ENCODE measurements at regions not wholly inside any gene's neighbourhood (a gene's known extent, or its start where the extent isn't known, plus 50 kb on each side); places are given as distances from the start of the nearest gene placed in this dataset.

DNA sequence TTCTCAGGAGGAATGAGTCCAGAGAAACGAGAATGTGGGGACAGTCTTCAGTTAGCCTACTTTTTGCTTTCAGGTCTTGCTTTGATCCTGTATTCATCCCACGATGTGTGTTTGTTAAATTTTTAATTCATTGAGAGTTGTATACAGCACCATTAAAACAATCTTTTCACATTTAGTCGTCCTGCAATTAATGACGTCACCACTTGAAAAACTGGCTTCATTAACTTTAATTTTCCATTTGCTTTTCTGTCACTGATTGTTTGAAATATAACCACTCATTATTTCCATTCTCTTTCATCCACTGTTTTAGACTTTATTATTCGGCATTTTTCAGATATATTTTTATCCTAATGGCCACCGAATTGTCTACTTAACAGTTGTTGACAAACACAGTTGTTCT lies 146.9 kb downstream of the TFEC start:
- DNase-seq, result no peak

DNA sequence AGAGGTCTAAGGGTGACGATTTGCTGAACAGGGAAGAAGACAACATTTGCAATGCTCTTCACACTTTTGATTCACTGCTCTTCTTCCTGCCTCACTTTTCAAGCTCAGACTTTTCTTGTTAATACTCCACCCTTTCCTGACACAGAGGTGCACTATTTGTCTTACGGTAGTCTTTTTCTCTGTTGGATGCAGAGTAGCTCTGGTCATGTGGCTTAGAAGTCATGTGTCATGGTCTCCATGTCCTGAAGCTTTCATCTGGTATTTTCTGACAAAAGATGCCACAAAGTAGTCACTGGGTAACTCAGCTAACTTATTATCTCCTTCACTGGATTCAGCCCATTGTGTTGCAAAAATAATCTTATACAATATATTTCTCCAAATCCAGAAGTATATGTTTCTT lies 149.1 kb downstream of the TFEC start:
- DNase-seq, result no peak

DNA sequence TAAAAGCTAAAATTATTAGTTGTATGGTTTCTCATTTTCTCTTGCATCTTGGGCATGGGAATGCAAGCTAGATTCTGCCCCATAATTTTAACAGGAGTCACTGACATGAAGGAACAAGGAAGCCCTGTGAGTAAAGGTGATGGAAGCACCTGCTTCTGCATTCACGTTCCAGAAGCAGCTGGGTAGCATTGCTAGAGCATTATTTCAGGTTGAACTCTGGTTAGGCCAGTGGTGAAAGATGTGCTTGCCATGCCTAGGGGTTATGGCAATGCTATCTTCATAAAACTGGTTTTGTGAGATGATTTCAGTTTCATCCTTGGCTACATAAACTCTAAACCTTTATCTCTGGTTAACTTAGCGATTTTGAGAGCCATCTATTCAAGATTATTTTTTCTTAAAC lies 151.4 kb downstream of the TFEC start:
- no peak for DNase-seq

DNA sequence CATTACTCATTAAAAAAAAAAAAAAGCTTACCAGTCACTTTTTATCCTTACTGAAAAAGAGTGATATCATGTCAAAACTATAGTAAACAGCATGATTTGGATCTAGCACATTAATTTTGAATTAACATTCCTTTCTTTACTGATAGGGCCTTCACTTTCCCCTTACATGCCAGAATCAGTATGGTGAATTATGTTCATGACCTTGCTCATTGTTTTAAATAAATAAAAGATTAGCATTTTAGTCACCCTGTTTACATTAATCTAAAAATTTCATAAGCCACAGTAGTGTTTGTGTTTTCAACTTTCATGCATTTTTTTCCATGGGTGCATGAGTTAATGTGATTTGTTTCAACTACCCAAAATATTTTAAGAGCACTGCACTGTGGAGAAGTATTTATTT lies 160.8 kb downstream of the TFEC start:
- DNase-seq, result no peak

DNA sequence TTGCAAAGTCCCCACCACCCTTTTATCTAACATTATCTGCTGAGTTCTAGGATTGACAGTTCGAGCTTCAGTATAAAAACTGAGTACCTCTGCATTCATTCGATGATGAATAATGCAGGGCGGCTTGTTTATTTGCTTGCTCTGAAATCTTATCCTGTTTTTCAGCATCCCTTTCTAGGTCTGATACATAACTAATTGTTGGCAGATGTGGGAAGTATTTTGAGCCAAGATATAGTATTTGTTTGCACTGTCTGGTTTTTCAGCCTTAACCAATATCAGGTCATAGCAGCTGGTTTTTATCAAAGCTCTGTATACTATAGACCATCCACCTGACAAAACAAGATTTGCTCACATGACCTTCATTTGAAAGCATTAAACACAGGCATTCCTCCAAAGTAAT lies 161.4 kb downstream of the TFEC start:
- DNase-seq, result no peak

DNA sequence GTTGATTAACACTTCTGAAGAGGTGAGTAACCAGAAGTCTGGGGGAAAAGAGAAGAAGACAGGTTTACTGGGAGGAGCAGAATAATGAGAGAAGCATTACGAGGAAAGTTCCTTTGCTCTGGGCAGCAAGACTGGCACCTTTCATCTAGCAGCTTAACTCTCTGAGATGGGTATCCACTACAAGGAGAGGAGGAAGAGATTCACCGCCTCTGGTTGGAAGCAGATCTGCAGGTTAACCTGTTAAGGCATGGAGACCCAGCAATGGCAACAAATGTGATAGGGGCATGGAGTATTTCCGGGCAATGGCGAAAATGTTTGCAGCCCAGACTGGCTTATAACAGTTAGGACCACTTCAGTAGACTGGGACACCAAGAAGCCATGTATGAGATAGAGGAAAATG lies 162.2 kb downstream of the TFEC start:
- DNase-seq, result no peak

DNA sequence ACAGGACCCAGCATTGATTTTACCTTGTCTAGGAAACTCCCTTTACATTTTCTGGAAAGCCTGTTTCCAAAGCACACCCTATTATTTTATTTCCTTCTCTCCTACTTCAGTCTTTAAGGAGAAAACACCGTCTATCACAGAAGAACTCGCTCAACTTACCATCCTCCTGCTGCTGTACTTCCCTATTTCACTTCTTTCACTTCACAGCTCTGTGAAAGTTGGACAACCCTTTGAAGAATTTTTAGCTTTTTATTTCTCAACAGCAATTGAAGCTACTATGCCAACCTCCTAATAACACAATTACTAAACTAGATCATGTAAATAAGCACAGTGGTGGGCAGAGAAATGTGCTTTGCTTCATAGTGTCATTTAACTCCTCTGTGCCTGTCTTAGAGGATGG lies 166.5 kb downstream of the TFEC start:
- no peak for DNase-seq

DNA sequence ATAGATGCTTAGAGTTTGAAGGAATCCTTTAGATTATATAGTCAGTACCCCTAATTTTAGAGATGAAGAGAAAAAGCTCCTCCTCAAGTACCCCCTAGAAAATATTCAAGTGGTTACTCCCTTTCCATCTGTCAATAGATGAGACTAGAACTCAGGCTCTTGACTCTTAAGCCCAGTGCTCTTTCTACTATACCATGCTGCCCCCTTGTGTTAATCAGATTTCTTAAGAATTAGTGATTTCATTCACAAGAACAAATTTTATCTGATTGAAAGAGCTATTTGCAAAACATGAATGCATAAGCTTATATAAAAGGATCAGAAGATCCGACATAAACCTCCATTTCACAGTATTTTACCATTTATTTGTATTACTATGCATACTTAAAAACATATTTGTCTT lies 179.3 kb downstream of the TFEC start:
- DNase-seq, result no peak

DNA sequence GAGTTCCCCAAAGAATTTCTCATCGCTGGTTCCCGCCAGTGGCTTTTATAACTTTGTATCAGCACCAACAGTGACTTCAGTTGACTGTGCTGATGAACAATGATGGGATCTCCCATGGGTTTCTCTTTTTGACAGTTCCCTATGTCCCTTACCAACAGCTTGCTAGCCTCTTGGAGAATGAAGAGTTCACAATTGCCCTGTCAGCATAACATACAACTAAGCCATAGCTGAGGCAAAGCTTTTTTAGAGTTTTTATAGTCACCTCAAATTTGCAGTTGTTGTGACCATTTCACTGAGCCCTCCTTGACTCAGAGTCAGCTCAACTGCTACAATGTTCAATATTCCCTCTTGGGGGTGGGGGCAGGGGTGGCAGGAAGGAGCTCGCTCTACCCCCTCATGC lies 179.8 kb downstream of the TFEC start:
- no peak for DNase-seq

DNA sequence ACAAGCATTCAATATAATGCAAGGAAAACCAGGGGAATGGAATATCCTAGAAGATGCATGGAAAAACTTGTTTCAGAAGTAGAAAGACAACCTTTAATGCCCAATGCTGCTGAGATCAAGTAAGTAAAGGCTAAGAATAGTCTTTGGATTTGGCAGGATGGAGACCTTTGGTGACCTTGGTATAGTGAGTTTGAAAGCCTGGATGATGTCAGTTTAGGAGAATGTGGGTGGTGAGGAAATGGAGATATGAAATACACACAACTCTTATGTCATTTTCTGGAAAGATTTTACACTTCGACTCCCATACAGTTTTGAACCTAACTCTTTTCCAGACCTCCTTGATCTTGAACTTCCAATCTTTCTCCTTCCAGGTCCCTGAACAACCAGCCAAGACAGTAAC lies 185.7 kb downstream of the TFEC start:
- DNase-seq, result no peak

DNA sequence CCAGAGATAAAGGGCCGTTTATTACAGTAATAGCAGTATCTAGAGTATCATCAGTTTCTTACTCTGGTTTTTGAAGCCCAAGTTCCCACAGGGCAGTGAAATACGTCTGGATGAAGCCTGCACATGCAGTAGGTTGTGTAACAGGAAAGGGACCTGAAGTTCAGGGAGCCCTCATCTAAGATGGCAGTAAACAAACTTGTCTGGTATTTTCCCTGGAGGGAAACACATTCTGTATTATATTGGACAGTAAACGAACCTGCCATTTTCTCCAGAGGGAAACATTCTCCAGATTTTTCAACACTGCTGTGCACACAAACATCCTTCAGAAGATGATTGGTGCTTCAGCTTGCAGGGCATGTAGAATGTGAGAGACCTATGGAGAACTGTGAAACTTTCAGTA lies 189.9 kb downstream of the TFEC start:
- no peak for DNase-seq

DNA sequence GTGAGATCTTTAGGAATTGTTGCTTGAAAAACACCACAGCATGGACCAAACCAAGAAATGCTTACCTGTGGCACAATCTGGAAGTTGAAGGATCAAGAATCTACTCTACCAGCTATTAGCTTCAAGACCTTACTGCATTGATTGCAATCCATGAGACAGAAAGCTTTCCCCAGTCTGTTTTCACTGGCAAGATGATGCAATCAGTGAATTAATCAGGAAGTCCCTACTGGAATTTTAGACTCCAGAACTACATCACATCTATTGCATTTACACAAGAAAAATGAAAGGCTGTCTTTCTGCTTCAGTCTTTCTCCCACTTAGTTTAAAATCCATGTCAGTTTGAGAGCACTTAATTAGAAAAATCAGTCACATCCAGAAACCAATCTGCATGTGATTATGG lies 191.7 kb downstream of the TFEC start:
- no peak for DNase-seq

DNA sequence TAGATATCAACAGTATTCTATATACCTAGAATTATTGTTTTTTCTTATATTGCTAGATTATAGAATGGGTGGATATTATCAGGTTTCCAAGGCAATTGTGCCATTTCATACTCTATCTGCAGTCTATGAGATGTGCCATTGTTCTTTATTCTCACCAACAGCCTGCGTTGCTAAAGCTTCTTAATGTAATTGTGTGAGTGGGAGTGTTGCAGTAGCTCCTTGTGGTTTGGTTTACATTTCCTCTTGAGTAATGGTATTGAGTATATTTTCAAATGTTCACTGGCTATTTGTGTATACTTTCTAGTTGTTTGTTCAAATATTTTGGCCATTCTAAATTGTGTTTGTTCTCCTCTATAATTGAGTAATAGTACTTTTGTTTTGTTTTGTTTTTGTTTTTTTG lies 199.2 kb downstream of the TFEC start:
- no peak for DNase-seq

DNA sequence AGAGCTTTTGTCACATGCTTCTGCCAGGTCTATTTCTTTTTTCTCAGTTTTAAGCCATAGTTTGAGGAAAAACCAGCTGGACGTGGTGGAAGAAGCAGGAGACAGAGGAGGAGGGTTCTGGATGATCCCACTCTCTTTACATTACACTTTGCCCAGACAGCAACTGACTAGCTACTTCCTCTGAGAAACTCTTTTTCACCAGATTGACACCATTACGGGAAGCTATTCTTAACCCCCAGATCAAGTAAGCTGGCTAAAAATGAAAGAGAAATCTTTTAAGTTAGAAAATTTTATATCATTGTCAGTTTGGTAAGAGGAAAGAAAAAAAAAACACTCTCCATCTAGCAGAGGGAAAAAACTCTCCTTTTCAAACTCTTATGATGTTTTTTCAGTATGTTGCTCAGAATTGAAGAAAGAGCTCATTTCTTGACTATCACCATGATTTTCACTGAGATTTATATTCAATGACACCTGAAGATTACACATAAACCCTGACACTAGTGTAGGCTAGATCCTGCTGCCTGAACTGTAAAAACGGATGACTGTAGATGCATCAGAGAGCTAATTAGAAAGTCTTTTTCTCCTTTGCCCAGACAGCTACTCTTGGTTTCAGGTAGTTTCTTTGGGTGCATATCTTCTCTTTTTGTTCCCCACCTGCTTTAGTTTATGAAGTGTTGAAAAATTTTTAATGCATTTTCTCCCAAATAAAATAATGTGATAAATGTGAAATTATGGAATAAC lies 203.1 kb downstream of the TFEC start:
- no peak for DNase-seq

DNA sequence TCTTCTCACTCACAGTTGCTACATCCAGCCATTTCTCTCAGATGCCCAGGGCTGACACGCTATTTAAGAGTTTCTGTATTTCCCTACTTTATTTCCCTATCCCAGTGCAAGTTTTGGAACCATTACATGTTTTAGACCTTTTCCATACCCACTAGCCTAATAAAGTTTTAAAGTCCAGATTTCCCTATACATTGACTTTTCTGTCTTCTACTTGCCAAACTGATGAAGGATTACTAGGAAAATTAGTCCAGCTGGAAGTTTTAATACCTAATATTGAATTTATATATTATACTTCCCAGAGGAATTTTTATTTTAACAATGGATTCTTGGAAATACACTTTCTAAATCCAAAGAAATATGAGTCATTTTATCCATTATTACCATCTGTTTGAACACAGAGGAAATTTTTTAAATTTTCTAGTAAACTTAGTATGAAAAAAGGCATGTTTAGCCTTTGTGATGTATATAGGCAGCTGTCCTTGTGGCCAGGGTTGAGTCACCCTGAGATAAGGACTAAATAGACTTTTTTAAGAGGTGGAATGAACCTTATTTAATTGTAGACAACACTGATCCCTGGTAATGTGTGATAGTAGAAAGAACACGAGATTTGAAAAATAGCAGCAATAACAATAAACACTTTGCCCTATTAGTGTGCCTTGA lies 205.0 kb downstream of the TFEC start:
- no peak for DNase-seq

DNA sequence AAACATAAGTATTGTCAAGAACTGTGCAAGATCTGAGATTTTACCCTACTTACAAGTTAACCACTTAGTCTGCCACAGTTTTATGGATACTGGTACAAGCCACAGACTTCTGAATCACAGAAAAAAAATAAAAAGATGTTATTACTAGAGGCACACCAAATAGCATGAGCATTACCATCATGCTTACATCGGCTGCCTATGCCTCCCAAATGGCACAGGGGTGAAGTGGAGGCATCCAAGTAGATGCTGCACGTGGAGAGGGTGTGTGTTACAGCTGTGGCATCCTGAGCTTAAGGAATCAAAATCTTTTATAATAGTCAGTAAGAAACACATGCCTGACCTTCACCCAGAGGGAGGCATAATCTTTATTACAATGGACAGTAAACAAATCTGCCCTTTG lies 207.8 kb downstream of the TFEC start:
- no peak for DNase-seq

DNA sequence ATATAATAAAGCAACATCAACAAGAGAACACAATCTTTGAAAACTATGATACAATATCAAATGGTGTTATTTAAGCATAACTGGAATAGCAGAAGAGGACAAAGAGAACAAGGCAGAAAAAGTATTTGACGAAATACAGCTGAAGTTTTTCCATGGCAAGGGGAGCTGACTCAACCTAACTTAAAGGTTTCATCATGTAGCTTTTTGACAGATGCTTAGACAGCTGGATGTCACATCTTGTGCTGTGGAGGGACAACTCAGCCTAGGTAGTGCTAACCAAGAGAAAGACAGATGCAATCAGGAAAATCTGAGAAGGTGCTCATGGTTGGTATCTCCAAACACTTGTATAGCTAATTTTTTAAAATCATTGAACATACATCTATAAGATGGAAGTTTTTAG lies 208.2 kb downstream of the TFEC start:
- no peak for DNase-seq

DNA sequence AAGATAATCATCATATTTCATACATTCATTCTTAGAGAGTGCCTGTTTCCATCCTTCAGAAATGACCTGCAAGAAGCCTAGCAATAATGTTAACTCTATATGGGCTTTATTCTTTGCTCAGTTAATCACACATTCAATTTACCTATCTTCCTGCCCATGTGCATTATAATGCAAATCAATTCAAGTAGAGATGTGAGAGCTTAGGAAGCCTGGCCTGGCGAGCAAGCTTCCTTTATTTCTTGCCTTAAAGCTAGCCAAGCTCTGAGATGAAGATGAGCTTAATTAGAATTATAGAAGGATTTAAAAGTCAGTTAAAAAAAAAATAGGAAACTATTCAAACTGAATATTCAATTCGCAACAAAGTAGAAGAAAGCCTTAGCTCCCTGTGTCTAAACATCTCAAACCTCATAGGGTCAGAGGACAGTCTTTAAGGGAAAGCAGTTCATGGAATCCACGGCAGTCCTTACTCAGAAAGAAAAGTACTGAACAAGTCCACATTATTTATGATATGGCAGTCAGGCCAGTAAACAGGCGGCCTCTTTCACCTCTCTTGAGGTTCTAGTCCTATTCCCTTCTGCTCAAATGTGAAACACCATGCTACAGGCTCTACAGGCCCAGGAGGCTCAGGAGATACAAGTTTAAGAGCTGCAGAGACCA lies 214.1 kb downstream of the TFEC start:
- no peak for DNase-seq

DNA sequence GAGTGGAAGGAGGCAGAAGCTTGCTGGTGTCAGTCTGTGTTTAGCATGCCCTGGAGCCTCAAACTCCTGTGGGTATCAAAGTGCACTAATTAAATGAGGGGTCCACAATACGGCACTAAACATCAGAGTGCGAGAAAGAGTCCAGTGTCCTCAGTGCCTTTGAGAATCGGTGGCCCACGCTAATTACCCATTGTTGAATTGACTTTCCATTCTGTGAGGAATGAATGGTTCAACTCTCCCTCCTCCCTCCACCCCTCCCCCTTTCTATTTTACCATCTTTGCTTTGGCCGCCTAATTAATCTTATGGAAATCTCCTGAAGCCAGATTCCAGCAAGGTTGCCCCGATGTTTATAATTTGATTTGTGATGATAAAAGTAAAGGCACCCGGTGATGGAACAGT lies 217.8 kb downstream of the TFEC start:
- no peak for DNase-seq

DNA sequence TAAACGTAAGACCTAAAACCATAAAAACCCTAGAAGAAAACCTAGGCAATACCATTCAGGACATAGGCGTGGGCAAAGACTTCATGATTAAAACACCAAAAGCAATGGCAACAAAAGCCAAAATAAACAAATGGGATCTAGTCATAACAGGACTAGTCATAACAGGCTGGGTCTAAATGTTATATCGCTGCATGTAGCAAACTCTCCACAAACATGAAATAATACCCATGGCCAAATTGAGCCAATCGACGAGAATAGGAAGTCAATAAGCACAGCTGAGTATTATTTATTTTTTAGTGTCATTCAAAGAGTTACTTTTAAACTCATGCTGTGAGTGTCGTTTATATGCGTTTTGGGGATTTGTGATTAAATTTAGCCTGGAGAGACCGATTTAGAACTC lies 225.1 kb downstream of the TFEC start:
- no peak for DNase-seq

DNA sequence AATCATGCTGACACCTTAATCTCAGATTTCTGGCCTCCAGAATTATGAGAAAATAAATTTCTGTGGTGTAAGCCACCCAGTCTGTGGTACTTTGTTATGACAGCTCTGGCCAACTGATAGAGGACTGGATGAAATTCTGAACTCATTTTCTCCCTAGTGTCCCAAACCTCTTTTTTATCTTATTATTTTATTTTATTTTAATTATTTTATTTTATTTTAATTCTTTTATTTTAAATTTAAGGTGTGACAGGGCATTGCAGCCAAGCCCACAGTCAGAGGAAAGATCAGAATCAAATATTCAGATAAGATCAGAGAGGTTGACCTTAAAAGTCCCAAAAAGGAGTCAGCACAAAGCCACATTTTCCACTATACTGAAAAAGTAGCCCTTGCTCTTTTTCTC lies 228.1 kb downstream of the TFEC start:
- no peak for DNase-seq

DNA sequence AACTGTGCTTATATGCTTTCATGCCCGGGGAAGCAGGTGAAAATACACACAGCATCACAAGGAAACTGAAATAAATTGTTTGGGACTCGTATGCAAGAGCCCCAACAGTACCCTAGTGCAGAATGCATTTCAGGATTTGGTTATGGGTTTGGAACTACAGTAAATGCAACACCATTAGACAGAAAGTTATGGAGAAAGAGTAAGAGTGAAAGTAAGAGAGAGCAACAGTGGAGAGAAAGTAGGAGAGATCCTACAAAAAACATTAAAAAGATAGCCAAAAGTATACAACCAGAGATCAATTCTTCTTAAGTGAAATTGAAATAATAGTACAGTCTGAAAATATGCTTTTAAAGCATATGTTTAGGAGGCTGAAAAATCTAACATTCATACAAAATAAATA lies 231.1 kb downstream of the TFEC start:
- DNase-seq, result no peak

DNA sequence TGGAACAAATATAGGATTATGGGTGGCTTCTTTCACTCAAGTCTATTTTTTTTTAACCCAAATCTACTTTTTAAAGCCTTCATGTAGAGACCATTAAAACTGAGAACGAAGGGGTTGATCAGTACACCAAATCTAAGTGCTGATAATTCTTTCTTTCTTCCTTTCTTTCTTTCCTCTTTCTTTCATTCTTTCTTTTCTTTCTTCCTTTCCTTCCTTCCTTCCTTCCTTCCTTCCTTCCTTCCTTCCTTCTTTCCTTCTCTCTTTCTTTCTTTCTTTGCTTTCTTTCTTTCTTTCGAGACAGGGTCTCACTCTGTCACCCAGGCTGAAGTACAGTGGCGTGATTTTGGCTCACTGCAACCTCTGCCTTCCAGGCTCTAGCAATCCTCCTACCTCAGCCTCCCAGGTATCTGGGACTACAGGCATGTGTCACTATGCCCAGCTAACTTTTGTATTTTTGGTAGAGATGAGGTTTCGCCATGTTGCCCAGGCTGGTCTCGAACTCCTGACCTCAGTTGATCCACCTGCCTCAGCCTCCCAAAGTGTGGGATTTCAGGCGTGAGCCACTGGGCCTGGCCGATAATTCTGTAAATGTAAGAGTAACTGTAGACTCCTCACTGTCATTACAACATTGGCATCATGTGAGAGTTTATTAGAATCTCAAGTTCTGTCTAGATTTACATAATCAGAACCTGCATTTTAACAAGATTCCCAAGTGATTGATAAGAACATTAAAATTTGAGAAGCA lies 236.4 kb downstream of the TFEC start:
- no peak for DNase-seq

DNA sequence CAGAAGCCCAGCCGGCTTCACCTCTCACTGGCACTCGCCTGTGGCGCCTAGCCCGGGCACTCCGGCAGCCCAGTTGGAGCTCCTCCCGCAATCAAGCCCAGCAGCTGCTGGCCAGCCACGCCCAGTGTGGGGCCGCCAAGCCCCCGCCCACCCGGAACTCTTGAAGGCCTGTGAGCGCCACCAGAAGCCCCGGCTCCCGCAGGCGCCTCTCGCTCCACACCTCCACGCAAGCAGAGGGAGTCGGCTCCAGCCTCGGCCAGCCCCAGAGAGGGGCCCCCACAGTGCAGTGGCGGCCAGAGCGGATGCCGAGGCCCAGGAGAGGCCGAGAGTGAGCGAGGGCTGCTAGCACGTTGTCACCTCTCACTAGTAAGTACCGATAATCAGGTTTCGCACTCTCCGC lies 240.7 kb downstream of the TFEC start:
- DNase-seq, result no peak
